HEK293 (cell line): ENCODE measurements at regions not wholly inside any gene's neighbourhood (a gene's known extent, or its start where the extent isn't known, plus 50 kb on each side); places are given as distances from the start of the nearest gene placed in this dataset.

Experiments used
- CTCF ChIA-PET: fragments of 350-600 bp; formaldehyde crosslinking; extraction: SDS; loops from one replicate; lab custom pipeline; 2021; ENCODE audit warnings: antibody characterized with exemption; lab: Yijun Ruan, JAX
- POLR2A ChIA-PET: fragments of 300-600 bp; formaldehyde crosslinking; extraction: SDS; loops from one replicate; lab custom pipeline; 2020; ENCODE audit warnings: antibody characterized with exemption, inconsistent platforms; lab: Yijun Ruan, JAX
- H3K27ac ChIP-seq: fragments of 200-500 bp; sonication (Bioruptor generic); 2 replicates; pipeline ENCODE4 v1.5.1; 2014; ENCODE audit warnings: low read depth, low read length, control low read depth, inconsistent platforms; ENCODE audit errors: extremely low read depth
- H3K36me3 ChIP-seq, 2 experiments: fragments of 200-500 bp in 1 of 2; sonication (Bioruptor generic) in 1 of 2; 1 replicate in 1 of 2; 2 replicates in 1 of 2; pipeline ENCODE4 v1.5.1; 2014 to 2017; ENCODE audit warnings: inconsistent platforms in 2 of 2, low read length in 2 of 2; ENCODE audit not compliant: control insufficient read depth in 2 of 2, insufficient read depth in 1 of 2
- H3K4me1 ChIP-seq: fragments of 200-500 bp; sonication (Bioruptor generic); 2 replicates; pipeline ENCODE4 v1.5.1; 2014; ENCODE audit warnings: mild to moderate bottlenecking, low read length, inconsistent platforms; ENCODE audit not compliant: control insufficient read depth, insufficient read depth
- H3K4me3 ChIP-seq: 2 replicates; pipeline ENCODE4 v1.5.1; 2011; ENCODE audit warnings: low read depth, mild to moderate bottlenecking, control low read depth, low read length, moderate library complexity
- H3K9me3 ChIP-seq: fragments of 200-500 bp; sonication (Bioruptor generic); 2 replicates; pipeline ENCODE4 v1.5.1; 2014; ENCODE audit warnings: low read depth, low read length, inconsistent platforms; ENCODE audit not compliant: control insufficient read depth, insufficient read depth
- HOXC10 ChIP-seq: sonication (generic); formaldehyde crosslinking; IDR thresholded peaks from 2 replicates; pipeline ENCODE4 v1.8.1; 2023; ENCODE audit warnings: mild to moderate bottlenecking, missing genetic modification reagents
- KLF8 ChIP-seq: fragments of 450-650 bp; formaldehyde crosslinking; IDR thresholded peaks from 2 replicates; pipeline ENCODE4 v1.5.1; 2016; ENCODE audit warnings: missing biosample characterization, missing genetic modification characterization
- YY2 ChIP-seq: fragments of 450-650 bp; formaldehyde crosslinking; IDR thresholded peaks from 2 replicates; pipeline ENCODE4 v1.5.1; 2016; ENCODE audit warnings: missing biosample characterization, missing genetic modification characterization
- ZBTB1 ChIP-seq: fragments of 450-650 bp; formaldehyde crosslinking; IDR thresholded peaks from 2 replicates; pipeline ENCODE4 v1.5.1; 2016; ENCODE audit warnings: missing biosample characterization, missing genetic modification characterization
- ZBTB10 ChIP-seq: fragments of 450-650 bp; formaldehyde crosslinking; IDR thresholded peaks from 2 replicates; pipeline ENCODE4 v1.5.1; 2016; ENCODE audit warnings: missing biosample characterization, missing genetic modification characterization
- ZFP69B ChIP-seq: fragments of 450-650 bp; formaldehyde crosslinking; IDR thresholded peaks from 2 replicates; pipeline ENCODE4 v1.5.1; 2016; ENCODE audit warnings: missing biosample characterization, missing genetic modification characterization
- ZNF10 ChIP-seq: fragments of 450-650 bp; formaldehyde crosslinking; IDR thresholded peaks from 2 replicates; pipeline ENCODE4 v1.5.1; 2017; ENCODE audit warnings: missing biosample characterization, missing genetic modification characterization
- ZNF146 ChIP-seq: fragments of 450-650 bp; formaldehyde crosslinking; IDR thresholded peaks from 2 replicates; pipeline ENCODE4 v1.5.1; 2016; ENCODE audit warnings: missing biosample characterization, missing genetic modification characterization
- ZNF155 ChIP-seq: fragments of 450-650 bp; formaldehyde crosslinking; IDR thresholded peaks from 2 replicates; pipeline ENCODE4 v1.5.1; 2016; ENCODE audit warnings: missing biosample characterization, missing genetic modification characterization
- ZNF169 ChIP-seq: fragments of 450-650 bp; formaldehyde crosslinking; IDR thresholded peaks from 2 replicates; pipeline ENCODE4 v1.5.1; 2016; ENCODE audit warnings: missing biosample characterization, missing genetic modification characterization
- ZNF174 ChIP-seq: fragments of 450-650 bp; formaldehyde crosslinking; IDR thresholded peaks from 2 replicates; pipeline ENCODE4 v1.5.0; 2017; ENCODE audit warnings: missing biosample characterization, mild to moderate bottlenecking, missing genetic modification characterization
- ZNF175 ChIP-seq: fragments of 450-650 bp; formaldehyde crosslinking; IDR thresholded peaks from 2 replicates; pipeline ENCODE4 v1.5.1; 2016; ENCODE audit warnings: missing biosample characterization, missing genetic modification characterization
- ZNF302 ChIP-seq: fragments of 450-650 bp; formaldehyde crosslinking; IDR thresholded peaks from 2 replicates; pipeline ENCODE4 v1.5.1; 2016; ENCODE audit warnings: missing biosample characterization, missing genetic modification characterization, low read depth
- ZNF341 ChIP-seq: fragments of 450-650 bp; formaldehyde crosslinking; IDR thresholded peaks from 2 replicates; pipeline ENCODE4; 2016; ENCODE audit warnings: low read depth, missing biosample characterization, missing genetic modification characterization
- ZNF416 ChIP-seq: fragments of 450-650 bp; formaldehyde crosslinking; IDR thresholded peaks from 2 replicates; pipeline ENCODE4 v1.5.1; 2016; ENCODE audit warnings: missing biosample characterization, missing genetic modification characterization
- ZNF449 ChIP-seq: fragments of 450-650 bp; formaldehyde crosslinking; IDR thresholded peaks from 2 replicates; pipeline ENCODE4 v1.5.1; 2017; ENCODE audit warnings: missing biosample characterization, mild to moderate bottlenecking, missing genetic modification characterization, moderate library complexity
- ZNF596 ChIP-seq: fragments of 450-650 bp; IDR thresholded peaks from 2 replicates; pipeline ENCODE4 v1.5.0; 2018; ENCODE audit warnings: missing biosample characterization, mild to moderate bottlenecking, missing genetic modification characterization, moderate library complexity
- ZNF626 ChIP-seq: fragments of 450-650 bp; sonication (Bioruptor Pico); formaldehyde crosslinking; IDR thresholded peaks from 2 replicates; pipeline ENCODE4 v1.5.1; 2018; ENCODE audit warnings: missing biosample characterization, missing genetic modification characterization, inconsistent platforms
- ZNF785 ChIP-seq: fragments of 450-650 bp; formaldehyde crosslinking; IDR thresholded peaks from 2 replicates; pipeline ENCODE4 v1.5.1; 2016; ENCODE audit warnings: missing biosample characterization, missing genetic modification characterization
- ZNF830 ChIP-seq: fragments of 450-650 bp; IDR thresholded peaks from 2 replicates; pipeline ENCODE4 v1.5.0; 2018; ENCODE audit warnings: missing biosample characterization, missing genetic modification characterization, low read depth, mild to moderate bottlenecking, moderate library complexity
- TF ChIP-seq, protein P1 (sequence below): fragments of 450-650 bp; formaldehyde crosslinking; IDR thresholded peaks from 2 replicates; pipeline ENCODE4 v1.5.1; 2016; ENCODE audit warnings: missing biosample characterization, missing genetic modification characterization

DNA sequence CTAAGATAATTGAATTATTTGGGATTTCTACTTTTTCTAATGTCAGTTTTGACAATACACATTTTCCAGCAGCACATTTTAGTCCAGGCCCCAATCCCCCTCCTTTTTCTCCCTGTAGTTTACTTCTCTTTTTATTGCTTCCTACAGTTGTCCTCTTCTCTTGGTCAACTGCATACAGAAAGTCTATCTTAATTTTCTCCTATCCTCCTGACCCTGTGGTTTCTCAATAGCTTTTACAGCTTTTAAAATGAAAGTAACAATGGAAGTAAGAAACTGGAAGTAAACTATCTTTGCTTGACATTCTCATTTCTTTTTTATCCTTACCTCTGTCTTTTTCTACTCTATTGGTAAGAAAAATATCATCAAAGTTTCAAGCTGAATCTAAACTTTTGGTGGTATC is 106.5 kb upstream of the OXGR1 start:
- no peaks in the 10 kb centered on the region for H3K9me3 ChIP-seq
- CTCF ChIA-PET, result interaction anchor here (1.6 kb wide), 1 partner anchor 9 kb away, joined by 4 read pairs; no protein-coding TSS in a partner anchor
- TF ChIP-seq YY2 (tag by site-specific recombination), result no peak
- no peak for TF ChIP-seq ZFP69B (tag by site-specific recombination)
- no peak for TF ChIP-seq ZNF341 (tag by site-specific recombination)
- TF ChIP-seq KLF8, result no peak
- TF ChIP-seq, protein P1, sequence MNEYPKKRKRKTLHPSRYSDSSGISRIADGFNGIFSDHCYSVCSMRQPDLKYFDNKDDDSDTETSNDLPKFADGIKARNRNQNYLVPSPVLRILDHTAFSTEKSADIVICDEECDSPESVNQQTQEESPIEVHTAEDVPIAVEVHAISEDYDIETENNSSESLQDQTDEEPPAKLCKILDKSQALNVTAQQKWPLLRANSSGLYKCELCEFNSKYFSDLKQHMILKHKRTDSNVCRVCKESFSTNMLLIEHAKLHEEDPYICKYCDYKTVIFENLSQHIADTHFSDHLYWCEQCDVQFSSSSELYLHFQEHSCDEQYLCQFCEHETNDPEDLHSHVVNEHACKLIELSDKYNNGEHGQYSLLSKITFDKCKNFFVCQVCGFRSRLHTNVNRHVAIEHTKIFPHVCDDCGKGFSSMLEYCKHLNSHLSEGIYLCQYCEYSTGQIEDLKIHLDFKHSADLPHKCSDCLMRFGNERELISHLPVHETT (tag by site-specific recombination), result no peak
- no peak for TF ChIP-seq ZNF830 (tag by site-specific recombination)
- no peak for TF ChIP-seq ZNF596 (tag by site-specific recombination)
- no peaks in the 10 kb centered on the region for H3K36me3 ChIP-seq
- no peak overlapping the region for H3K27ac ChIP-seq
- H3K4me3 ChIP-seq, result no peak overlapping the region
- H3K4me1 ChIP-seq, result no peaks in the 10 kb centered on the region
- POLR2A ChIA-PET, result no interaction called here

- ChIA-PET CTCF (no interaction called here), POLR2A (no interaction called here)
- no peak overlapping the region for H3K4me3 ChIP-seq
- H3K4me1 ChIP-seq, result no peaks in the 10 kb centered on the region
- no peaks in the 10 kb centered on the region for H3K9me3 ChIP-seq
- H3K27ac ChIP-seq, result no peak overlapping the region
- TF ChIP-seq ZNF146 (tag by site-specific recombination) (no peak), ZNF155 (tag by site-specific recombination) (no peak), KLF8 (no peak), ZBTB10 (tag by site-specific recombination) (no peak), ZNF10 (tag by site-specific recombination) (no peak), HOXC10 (CRISPR knock-in tag) (no peak), ZNF302 (tag by site-specific recombination) (no peak), ZNF175 (no peak)
- TF ChIP-seq, protein P1 (tag by site-specific recombination), result no peak
- no peaks in the 10 kb centered on the region for H3K36me3 ChIP-seq
These were observed 107.8 kb upstream of the OXGR1 start for GRCh38 chr13:97101912-97102708.

GRCh38 chr13:97106323-97106722 is 112.0 kb upstream of the OXGR1 start:
- no peaks in the 10 kb centered on the region for H3K36me3 ChIP-seq
- CTCF ChIA-PET, result interaction anchor here (0.6 to 1.4 kb wide), 2 partner anchors 89 to 238 kb away, joined by 3 to 4 read pairs; no protein-coding TSS in a partner anchor
- TF ChIP-seq ZBTB1 (tag by site-specific recombination) (no peak), ZNF626 (tag by site-specific recombination) (no peak), ZNF174 (tag by site-specific recombination) (no peak), ZNF449 (tag by site-specific recombination) (no peak), ZNF785 (tag by site-specific recombination) (no peak), ZNF155 (tag by site-specific recombination) (no peak), ZNF175 (no peak), ZNF416 (no peak), ZNF169 (tag by site-specific recombination) (no peak), ZBTB10 (tag by site-specific recombination) (no peak)

More at GRCh38 chr13:97106323-97106722, 112.0 kb upstream of the OXGR1 start:
- Histone ChIP-seq H3K4me3 (no peak overlapping the region), H3K4me1 (no peaks in the 10 kb centered on the region), H3K27ac (no peak overlapping the region), H3K9me3 (no peaks in the 10 kb centered on the region)
- POLR2A ChIA-PET, result no interaction called here
